GM23338 (cell line): ENCODE measurements at regions not wholly inside any gene's neighbourhood (a gene's known extent, or its start where the extent isn't known, plus 50 kb on each side); places are given as distances from the start of the nearest gene placed in this dataset.

Experiments
- ATAC-seq: fragments of 200-7000 bp; cut with Tn5 transposase; 3 replicates; pipeline ENCODE4 v1.9.1; 2020
- DNase-seq: peaks from one replicate; pipeline ENCODE4 v3.0.0-alpha.2; 2015; ENCODE audit warnings: low spot score
- H2AFZ ChIP-seq: fragments of 200-600 bp; sonication (generic); 2 replicates; pipeline ENCODE4 v1.8.0; 2016; ENCODE audit warnings: antibody characterized with exemption, mild to moderate bottlenecking, moderate library complexity
- H3F3A ChIP-seq: fragments of 200-600 bp; sonication (generic); replicated peaks from 2 replicates; pipeline ENCODE4 v1.8.0; 2017; ENCODE audit warnings: antibody characterized with exemption, mixed run types, low read depth
- H3K27ac ChIP-seq: fragments of 200-600 bp; sonication (generic); 2 replicates; pipeline ENCODE4 v1.6.1; 2016; ENCODE audit warnings: low read depth
- H3K27me3 ChIP-seq: fragments of 200-600 bp; sonication (generic); 2 replicates; pipeline ENCODE4 v1.8.0; 2016; ENCODE audit warnings: mild to moderate bottlenecking, mixed run types, moderate library complexity; ENCODE audit not compliant: insufficient read depth
- H3K36me3 ChIP-seq: fragments of 200-600 bp; sonication (generic); 2 replicates; pipeline ENCODE4 v1.8.0; 2016; ENCODE audit warnings: mild to moderate bottlenecking; ENCODE audit not compliant: insufficient read depth
- H3K4me1 ChIP-seq: fragments of 200-600 bp; sonication (generic); 2 replicates; pipeline ENCODE4 v1.8.0; 2016; ENCODE audit warnings: mild to moderate bottlenecking, moderate library complexity; ENCODE audit not compliant: insufficient read depth
- H3K4me2 ChIP-seq: fragments of 200-600 bp; sonication (generic); 2 replicates; pipeline ENCODE4 v1.7.1; 2017; ENCODE audit warnings: mixed run types
- H3K4me3 ChIP-seq: fragments of 200-600 bp; sonication (generic); 2 replicates; pipeline ENCODE4 v1.6.1; 2016; ENCODE audit warnings: mixed run types
- H3K79me2 ChIP-seq: fragments of 200-600 bp; sonication (generic); replicated peaks from 2 replicates; pipeline ENCODE4 v1.8.0; 2017; ENCODE audit warnings: mild to moderate bottlenecking; ENCODE audit not compliant: insufficient read depth
- H3K9me2 ChIP-seq: fragments of 200-600 bp; sonication (generic); 2 replicates; pipeline ENCODE4 v1.8.0; 2017; ENCODE audit not compliant: insufficient read depth
- H4K20me1 ChIP-seq: fragments of 200-600 bp; sonication (generic); replicated peaks from 2 replicates; pipeline ENCODE4 v1.8.0; 2017; ENCODE audit warnings: mild to moderate bottlenecking; ENCODE audit not compliant: insufficient read depth
- H3K27ac Mint-ChIP-seq: 2 replicates; pipeline ENCODE4 v1.8.0; 2020; ENCODE audit warnings: inconsistent platforms, mild to moderate bottlenecking, moderate library complexity, mixed read lengths
- H3K27me3 Mint-ChIP-seq: 3 replicates; pipeline ENCODE4 v1.8.0; 2022; ENCODE audit warnings: low read depth, mild to moderate bottlenecking, moderate library complexity, mixed read lengths, inconsistent platforms; ENCODE audit not compliant: insufficient read depth, poor library complexity
- H3K36me3 Mint-ChIP-seq: 3 replicates; pipeline ENCODE4 v1.8.0; 2021; ENCODE audit warnings: low read depth, mild to moderate bottlenecking, inconsistent platforms, moderate library complexity, mixed read lengths
- H3K4me1 Mint-ChIP-seq: 3 replicates; pipeline ENCODE4 v1.8.0; 2020; ENCODE audit warnings: mild to moderate bottlenecking, inconsistent platforms, mixed read lengths
- H3K4me3 Mint-ChIP-seq: 3 replicates; pipeline ENCODE4 v1.8.0; 2021; ENCODE audit warnings: moderate library complexity, mild to moderate bottlenecking, inconsistent platforms, mixed read lengths
- H3K9me3 Mint-ChIP-seq: 3 replicates; pipeline ENCODE4 v1.8.0; 2020; ENCODE audit warnings: moderate library complexity, mild to moderate bottlenecking, inconsistent platforms, mixed read lengths
- CREB1 ChIP-seq: fragments of 250-450 bp; sonication (Bioruptor Pico); IDR thresholded peaks from 2 replicates; pipeline ENCODE4 v1.5.0; 2020; ENCODE audit warnings: low read depth, mild to moderate bottlenecking, moderate library complexity
- EZH2 ChIP-seq: fragments of 200-600 bp; sonication (generic); IDR thresholded peaks from one replicate; pipeline ENCODE4 v1.8.0; 2017; ENCODE audit warnings: antibody characterized with exemption, mild to moderate bottlenecking, low read depth; ENCODE audit not compliant: unreplicated experiment
- EZH2phosphoT487 ChIP-seq: fragments of 200-600 bp; sonication (generic); IDR thresholded peaks from one replicate; pipeline ENCODE4 v1.8.1; 2018; ENCODE audit warnings: antibody characterized with exemption; ENCODE audit not compliant: unreplicated experiment
- JUNB ChIP-seq: IDR thresholded peaks from one replicate; pipeline ENCODE4 v1.6.1; 2016; ENCODE audit warnings: antibody characterized with exemption; ENCODE audit not compliant: unreplicated experiment
- NANOG ChIP-seq: IDR thresholded peaks from 2 replicates; pipeline ENCODE4 v1.6.1; 2016; ENCODE audit warnings: antibody characterized with exemption, borderline replicate concordance
- POLR2AphosphoS5 ChIP-seq: IDR thresholded peaks from 2 replicates; pipeline ENCODE4 v1.6.1; 2016; ENCODE audit warnings: antibody characterized with exemption, low read depth
- STAT1 ChIP-seq: IDR thresholded peaks from one replicate; pipeline ENCODE4 v1.6.1; 2016; ENCODE audit warnings: antibody characterized with exemption; ENCODE audit not compliant: unreplicated experiment
- ZNF114 ChIP-seq: fragments of 250-450 bp; sonication (Bioruptor Pico); IDR thresholded peaks from 2 replicates; pipeline ENCODE4 v1.5.0; 2020; ENCODE audit warnings: mild to moderate bottlenecking, moderate library complexity
- ZNF331 ChIP-seq: fragments of 250-450 bp; sonication (Bioruptor Pico); IDR thresholded peaks from 2 replicates; pipeline ENCODE4 v1.5.0; 2020; ENCODE audit warnings: low read depth, mild to moderate bottlenecking, moderate library complexity
- TF ChIP-seq, protein P1 (sequence below), 2 experiments: fragments of 200-600 bp in 1 of 2; sonication (generic) in 1 of 2; conservative IDR thresholded peaks; 2 replicates each; pipeline versions ENCODE4 v1.5.1 to v1.6.1; 2016 to 2017; ENCODE audit warnings: antibody characterized with exemption in 2 of 2, low read depth in 2 of 2, mild to moderate bottlenecking in 2 of 2, moderate library complexity in 1 of 2
- TF ChIP-seq, protein P2 (sequence below): fragments of 250-450 bp; sonication (Bioruptor Pico); IDR thresholded peaks from 2 replicates; pipeline ENCODE4 v1.5.0; 2020; ENCODE audit warnings: mild to moderate bottlenecking, moderate library complexity
- TF ChIP-seq, protein P3 (sequence below): IDR thresholded peaks from one replicate; pipeline ENCODE4 v1.6.1; 2018; ENCODE audit warnings: antibody characterized with exemption; ENCODE audit not compliant: unreplicated experiment
- TF ChIP-seq, protein P4 (sequence below): IDR thresholded peaks from 2 replicates; pipeline ENCODE4 v1.6.1; 2016; ENCODE audit warnings: antibody characterized with exemption

DNA sequence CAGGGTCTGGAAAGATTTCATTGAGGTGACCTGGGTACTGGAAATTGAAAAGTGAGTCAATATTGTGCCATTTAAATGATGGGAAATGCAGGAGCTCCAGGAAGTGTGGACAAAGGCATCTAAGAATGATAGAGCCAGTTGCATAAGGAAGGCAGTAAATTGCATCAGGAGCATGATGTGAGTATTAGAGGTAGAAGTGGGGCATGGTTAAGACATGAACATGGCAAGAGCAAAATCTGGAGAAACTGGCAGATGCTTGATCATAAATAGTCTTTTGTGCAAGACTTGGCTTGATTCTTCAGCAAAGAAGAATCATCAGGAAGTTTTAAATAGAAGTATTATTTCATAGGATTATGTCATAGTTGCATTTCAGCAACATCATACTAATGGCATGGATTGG, 157.4 kb upstream of the PUM3 start:
- no peak for DNase-seq
- Histone ChIP-seq H3K4me1 (no peaks in the 10 kb centered on the region), H3K4me3 (no peak overlapping the region), H3K79me2 (no peaks in the 10 kb centered on the region), H4K20me1 (no peaks in the 10 kb centered on the region), H3K4me2 (no peak overlapping the region), H3F3A (no peaks in the 10 kb centered on the region), H3K27ac (no peak overlapping the region), H2AFZ (no peak overlapping the region), H3K36me3 (no peaks in the 10 kb centered on the region), H3K27me3 (no peaks in the 10 kb centered on the region), H3K9me2 (0 out of 2 replicates have a peak, but pooled peaks cover 3% of the 10 kb centered on the region)
- no peaks in the 10 kb centered on the region for H3K4me1 Mint-ChIP-seq
- ATAC-seq: no peak
- no peaks in the 10 kb centered on the region for H3K9me3 Mint-ChIP-seq
- no peaks in the 10 kb centered on the region for H3K27me3 Mint-ChIP-seq
- TF ChIP-seq ZNF114 (CRISPR knock-in tag): no peak
- TF ChIP-seq, protein P1, sequence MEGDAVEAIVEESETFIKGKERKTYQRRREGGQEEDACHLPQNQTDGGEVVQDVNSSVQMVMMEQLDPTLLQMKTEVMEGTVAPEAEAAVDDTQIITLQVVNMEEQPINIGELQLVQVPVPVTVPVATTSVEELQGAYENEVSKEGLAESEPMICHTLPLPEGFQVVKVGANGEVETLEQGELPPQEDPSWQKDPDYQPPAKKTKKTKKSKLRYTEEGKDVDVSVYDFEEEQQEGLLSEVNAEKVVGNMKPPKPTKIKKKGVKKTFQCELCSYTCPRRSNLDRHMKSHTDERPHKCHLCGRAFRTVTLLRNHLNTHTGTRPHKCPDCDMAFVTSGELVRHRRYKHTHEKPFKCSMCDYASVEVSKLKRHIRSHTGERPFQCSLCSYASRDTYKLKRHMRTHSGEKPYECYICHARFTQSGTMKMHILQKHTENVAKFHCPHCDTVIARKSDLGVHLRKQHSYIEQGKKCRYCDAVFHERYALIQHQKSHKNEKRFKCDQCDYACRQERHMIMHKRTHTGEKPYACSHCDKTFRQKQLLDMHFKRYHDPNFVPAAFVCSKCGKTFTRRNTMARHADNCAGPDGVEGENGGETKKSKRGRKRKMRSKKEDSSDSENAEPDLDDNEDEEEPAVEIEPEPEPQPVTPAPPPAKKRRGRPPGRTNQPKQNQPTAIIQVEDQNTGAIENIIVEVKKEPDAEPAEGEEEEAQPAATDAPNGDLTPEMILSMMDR (conservative IDR thresholded peaks at IDR 0.05; ENCODE audit: low read depth in 2 of 2): no peak
- no peak for TF ChIP-seq ZNF331 (CRISPR knock-in tag)
- no peak for TF ChIP-seq EZH2
- TF ChIP-seq POLR2AphosphoS5: no peak
- TF ChIP-seq STAT1: no peak
- no peak for TF ChIP-seq JUNB
- TF ChIP-seq NANOG: no peak
- no peak for TF ChIP-seq EZH2phosphoT487
- no peak for TF ChIP-seq CREB1
- TF ChIP-seq, protein P2, sequence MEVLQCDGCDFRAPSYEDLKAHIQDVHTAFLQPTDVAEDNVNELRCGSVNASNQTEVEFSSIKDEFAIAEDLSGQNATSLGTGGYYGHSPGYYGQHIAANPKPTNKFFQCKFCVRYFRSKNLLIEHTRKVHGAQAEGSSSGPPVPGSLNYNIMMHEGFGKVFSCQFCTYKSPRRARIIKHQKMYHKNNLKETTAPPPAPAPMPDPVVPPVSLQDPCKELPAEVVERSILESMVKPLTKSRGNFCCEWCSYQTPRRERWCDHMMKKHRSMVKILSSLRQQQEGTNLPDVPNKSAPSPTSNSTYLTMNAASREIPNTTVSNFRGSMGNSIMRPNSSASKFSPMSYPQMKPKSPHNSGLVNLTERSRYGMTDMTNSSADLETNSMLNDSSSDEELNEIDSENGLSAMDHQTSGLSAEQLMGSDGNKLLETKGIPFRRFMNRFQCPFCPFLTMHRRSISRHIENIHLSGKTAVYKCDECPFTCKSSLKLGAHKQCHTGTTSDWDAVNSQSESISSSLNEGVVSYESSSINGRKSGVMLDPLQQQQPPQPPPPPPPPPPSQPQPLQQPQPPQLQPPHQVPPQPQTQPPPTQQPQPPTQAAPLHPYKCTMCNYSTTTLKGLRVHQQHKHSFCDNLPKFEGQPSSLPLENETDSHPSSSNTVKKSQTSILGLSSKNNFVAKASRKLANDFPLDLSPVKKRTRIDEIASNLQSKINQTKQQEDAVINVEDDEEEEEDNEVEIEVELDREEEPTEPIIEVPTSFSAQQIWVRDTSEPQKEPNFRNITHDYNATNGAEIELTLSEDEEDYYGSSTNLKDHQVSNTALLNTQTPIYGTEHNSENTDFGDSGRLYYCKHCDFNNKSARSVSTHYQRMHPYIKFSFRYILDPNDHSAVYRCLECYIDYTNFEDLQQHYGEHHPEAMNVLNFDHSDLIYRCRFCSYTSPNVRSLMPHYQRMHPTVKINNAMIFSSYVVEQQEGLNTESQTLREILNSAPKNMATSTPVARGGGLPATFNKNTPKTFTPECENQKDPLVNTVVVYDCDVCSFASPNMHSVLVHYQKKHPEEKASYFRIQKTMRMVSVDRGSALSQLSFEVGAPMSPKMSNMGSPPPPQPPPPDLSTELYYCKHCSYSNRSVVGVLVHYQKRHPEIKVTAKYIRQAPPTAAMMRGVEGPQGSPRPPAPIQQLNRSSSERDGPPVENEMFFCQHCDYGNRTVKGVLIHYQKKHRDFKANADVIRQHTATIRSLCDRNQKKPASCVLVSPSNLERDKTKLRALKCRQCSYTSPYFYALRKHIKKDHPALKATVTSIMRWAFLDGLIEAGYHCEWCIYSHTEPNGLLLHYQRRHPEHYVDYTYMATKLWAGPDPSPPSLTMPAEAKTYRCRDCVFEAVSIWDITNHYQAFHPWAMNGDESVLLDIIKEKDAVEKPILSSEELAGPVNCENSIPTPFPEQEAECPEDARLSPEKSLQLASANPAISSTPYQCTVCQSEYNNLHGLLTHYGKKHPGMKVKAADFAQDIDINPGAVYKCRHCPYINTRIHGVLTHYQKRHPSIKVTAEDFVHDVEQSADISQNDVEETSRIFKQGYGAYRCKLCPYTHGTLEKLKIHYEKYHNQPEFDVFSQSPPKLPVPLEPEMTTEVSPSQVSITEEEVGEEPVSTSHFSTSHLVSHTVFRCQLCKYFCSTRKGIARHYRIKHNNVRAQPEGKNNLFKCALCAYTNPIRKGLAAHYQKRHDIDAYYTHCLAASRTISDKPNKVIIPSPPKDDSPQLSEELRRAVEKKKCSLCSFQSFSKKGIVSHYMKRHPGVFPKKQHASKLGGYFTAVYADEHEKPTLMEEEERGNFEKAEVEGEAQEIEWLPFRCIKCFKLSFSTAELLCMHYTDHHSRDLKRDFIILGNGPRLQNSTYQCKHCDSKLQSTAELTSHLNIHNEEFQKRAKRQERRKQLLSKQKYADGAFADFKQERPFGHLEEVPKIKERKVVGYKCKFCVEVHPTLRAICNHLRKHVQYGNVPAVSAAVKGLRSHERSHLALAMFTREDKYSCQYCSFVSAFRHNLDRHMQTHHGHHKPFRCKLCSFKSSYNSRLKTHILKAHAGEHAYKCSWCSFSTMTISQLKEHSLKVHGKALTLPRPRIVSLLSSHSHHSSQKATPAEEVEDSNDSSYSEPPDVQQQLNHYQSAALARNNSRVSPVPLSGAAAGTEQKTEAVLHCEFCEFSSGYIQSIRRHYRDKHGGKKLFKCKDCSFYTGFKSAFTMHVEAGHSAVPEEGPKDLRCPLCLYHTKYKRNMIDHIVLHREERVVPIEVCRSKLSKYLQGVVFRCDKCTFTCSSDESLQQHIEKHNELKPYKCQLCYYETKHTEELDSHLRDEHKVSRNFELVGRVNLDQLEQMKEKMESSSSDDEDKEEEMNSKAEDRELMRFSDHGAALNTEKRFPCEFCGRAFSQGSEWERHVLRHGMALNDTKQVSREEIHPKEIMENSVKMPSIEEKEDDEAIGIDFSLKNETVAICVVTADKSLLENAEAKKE (CRISPR knock-in tag): no peak
- TF ChIP-seq, protein P3, sequence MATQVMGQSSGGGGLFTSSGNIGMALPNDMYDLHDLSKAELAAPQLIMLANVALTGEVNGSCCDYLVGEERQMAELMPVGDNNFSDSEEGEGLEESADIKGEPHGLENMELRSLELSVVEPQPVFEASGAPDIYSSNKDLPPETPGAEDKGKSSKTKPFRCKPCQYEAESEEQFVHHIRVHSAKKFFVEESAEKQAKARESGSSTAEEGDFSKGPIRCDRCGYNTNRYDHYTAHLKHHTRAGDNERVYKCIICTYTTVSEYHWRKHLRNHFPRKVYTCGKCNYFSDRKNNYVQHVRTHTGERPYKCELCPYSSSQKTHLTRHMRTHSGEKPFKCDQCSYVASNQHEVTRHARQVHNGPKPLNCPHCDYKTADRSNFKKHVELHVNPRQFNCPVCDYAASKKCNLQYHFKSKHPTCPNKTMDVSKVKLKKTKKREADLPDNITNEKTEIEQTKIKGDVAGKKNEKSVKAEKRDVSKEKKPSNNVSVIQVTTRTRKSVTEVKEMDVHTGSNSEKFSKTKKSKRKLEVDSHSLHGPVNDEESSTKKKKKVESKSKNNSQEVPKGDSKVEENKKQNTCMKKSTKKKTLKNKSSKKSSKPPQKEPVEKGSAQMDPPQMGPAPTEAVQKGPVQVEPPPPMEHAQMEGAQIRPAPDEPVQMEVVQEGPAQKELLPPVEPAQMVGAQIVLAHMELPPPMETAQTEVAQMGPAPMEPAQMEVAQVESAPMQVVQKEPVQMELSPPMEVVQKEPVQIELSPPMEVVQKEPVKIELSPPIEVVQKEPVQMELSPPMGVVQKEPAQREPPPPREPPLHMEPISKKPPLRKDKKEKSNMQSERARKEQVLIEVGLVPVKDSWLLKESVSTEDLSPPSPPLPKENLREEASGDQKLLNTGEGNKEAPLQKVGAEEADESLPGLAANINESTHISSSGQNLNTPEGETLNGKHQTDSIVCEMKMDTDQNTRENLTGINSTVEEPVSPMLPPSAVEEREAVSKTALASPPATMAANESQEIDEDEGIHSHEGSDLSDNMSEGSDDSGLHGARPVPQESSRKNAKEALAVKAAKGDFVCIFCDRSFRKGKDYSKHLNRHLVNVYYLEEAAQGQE: no peak
- TF ChIP-seq, protein P4, sequence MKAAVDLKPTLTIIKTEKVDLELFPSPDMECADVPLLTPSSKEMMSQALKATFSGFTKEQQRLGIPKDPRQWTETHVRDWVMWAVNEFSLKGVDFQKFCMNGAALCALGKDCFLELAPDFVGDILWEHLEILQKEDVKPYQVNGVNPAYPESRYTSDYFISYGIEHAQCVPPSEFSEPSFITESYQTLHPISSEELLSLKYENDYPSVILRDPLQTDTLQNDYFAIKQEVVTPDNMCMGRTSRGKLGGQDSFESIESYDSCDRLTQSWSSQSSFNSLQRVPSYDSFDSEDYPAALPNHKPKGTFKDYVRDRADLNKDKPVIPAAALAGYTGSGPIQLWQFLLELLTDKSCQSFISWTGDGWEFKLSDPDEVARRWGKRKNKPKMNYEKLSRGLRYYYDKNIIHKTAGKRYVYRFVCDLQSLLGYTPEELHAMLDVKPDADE: no peak
- H3K27ac Mint-ChIP-seq: no peak overlapping the region
- no peak overlapping the region for H3K4me3 Mint-ChIP-seq
- H3K36me3 Mint-ChIP-seq: no peaks in the 10 kb centered on the region
